ENCODE measurements at regions not wholly inside any gene's neighbourhood (a gene's known extent, or its start where the extent isn't known, plus 50 kb on each side); places are given as distances from the start of the nearest gene placed in this dataset.

DNA sequence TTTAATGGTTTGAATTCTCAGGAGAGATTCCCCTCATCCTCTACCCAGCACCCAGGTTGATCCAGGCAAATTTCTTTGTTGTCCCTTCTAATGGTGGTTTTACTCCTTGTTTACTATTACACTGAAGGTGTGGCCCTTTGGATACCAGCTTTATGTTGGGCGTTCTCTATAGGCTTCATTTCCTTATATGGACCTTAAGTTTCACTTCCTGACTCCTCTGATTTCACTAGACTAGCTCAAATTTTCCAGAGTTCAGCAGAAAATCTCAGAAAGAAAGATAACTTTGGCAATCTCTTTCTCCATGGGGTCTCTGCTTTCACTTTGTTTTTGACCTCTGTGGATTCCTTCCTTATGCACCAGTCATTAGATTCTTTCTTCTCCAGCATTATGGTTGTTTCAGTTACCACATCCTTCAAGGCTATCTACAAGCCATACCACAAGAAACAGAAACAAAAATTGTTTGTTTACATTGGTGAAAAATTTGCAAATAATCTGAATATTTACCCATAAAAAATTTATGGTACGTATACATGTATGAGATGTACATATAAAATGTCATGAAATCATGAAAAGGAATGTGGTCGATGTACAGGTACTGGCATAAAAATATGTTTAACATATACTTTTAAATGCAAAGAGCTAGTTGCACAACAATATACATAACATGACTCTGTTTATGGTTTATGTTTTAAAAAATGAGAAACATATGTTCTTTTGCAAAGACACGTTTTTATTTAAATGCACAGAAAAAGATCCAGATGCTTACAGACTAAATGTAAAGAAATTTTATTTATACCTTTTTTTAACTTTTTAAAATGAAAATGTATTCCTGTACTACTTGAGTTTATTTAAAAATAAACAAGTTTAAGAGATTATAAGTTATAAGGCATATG lies 212.6 kb downstream of the LACC1 start:
- no peak for DNase-seq (ENCODE audit: extremely low read depth in 1 of 2, low read depth in 1 of 2)

DNA sequence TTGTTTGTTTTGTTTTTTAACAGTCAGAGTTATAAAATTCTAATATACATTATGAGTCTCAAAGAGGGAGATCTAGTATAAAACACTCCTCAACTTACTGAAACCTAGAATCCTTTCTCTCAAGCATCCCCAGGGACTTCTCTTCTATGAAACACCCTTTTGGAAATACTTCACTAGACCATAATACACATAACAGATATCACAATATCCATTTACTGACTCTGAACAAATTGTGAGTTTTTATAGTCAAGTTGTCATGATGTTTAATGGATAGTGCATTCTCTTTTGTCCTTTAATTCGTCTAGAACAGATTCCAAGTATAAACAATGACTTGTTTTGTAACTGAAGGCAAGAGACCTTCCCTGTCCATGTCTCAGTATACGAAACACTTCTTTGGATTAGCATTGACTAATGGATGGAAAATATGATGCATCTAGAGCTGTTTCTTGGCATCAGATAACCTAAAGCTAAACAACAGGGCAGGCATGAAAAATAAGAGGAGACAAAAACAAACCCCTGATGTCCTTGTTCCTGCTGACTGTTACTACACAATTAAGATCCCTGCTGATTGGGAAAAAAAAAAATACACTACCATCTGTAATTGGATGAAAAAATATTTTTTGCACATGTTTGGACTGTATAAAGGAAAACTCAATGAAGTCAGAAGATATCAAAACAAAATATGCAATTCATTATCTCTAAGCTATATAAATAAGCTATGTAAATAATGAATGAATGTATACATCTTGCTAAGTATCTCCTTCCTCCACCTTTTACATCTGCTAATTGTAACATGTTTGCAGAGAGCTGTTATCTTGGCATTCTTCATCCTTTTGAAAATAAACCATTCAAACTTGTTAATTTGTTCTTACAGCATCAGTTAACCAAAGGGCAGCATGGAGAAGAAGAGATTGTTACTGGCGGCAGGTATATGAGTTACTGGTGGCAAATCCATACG lies 214.2 kb downstream of the LACC1 start:
- DNase-seq (ENCODE audit: extremely low read depth in 1 of 2, low read depth in 1 of 2), result no peak

DNA sequence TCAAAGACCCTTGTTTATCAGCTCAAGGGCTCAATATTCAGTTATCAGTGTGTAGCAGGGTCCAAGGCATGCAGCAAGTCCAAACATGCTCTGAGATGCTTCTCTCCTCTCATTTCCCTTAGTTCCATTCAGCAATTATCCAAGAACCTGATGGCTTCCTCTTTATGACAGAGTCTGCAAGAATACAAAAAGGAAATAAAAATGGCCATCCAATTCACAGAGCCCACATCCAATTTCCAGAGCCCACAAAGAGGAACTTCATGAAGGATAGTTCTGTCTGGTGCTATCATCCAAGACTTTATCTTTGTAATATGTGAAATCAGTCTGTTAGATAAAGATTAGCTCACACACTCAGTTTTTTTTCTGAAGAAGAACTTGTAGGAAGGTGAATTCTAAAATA lies 217.2 kb downstream of the LACC1 start:
- no peak for DNase-seq (ENCODE audit: extremely low read depth in 1 of 2, low read depth in 1 of 2)

DNA sequence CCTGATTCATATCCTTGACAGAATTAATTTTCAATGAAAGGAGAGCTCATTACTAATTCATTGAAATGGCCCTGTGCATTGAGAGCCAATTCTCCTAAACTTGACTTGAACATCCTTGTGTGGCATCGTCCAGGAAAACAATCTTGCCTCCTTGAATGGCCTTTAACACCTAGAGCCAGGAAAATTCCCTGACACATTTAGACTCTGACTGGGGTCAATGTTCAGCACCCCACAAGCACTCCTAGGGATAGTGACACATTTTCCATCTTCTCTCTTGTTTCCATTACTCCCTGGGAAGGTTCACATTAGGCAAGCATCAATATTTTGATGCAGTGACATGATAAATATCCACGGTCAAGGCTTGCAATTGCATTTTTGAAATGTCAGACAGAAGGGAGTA lies 218.9 kb downstream of the LACC1 start:
- no peak for DNase-seq (ENCODE audit: extremely low read depth in 1 of 2, low read depth in 1 of 2)

- no peak for DNase-seq (ENCODE audit: extremely low read depth in 1 of 2, low read depth in 1 of 2)
Measured at GRCh38 chr13:44101347-44102083, 221.8 kb downstream of the LACC1 start.

DNA sequence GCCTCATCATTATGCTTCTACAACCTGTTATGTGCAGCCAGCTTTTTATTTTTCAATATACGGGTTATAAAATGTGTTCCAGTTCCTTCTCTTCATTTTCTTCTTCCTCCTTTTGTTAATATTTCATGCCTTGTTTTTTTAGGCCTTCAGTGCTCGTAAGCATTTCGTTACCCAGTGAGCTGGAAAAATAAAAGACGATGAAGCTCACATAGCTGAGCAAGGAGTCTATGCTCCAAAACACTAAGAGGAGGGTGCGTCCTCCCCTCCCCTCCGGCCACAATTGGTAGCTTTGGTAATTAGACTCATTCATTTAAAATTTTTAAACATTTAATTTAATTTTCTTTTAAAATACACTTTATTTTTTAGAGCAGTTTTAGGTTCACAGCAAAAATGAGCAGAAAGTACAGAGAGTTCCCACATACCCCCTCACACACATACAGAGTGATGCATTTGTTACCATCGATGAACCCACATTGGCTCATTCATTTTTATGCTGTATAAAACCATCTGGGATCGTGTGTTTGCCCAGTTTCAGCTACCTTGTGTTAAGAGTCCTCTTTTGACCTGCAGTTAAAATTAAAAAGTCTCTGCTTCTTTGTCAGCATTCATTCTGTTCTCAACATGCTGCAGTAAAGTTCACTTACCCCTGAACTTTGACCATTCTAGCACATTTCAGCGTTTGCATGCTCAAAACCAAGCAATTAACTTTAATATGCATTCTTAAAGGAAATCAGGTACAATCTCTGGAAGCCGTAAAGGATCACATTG lies 223.9 kb downstream of the LACC1 start:
- no peak for DNase-seq (ENCODE audit: extremely low read depth in 1 of 2, low read depth in 1 of 2)

- DNase-seq (ENCODE audit: extremely low read depth in 1 of 2, low read depth in 1 of 2), result no peak
Measured at GRCh38 chr13:44104197-44104490, 224.4 kb downstream of the LACC1 start.

DNA sequence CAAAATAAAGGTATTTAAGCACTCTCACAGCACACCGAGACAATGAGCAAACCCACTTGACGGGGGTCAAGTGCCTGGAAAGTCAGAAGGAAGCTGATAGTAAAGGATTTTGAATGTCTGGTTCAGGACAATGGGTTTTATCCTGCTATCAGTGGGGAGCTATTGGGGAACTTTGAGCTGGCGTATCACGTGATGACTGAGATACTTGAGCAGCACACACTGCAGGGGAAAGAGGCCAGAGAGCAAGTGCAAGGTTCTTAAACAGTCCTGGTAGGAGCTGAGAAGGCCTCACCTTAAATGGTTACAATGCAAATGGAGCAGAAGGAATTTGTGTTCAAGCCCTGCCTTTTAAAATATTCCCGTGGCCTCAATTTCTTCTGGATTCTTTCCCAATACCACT lies 225.3 kb downstream of the LACC1 start:
- no peak for DNase-seq (ENCODE audit: extremely low read depth in 1 of 2, low read depth in 1 of 2)

GRCh38 chr13:44106266-44107152 lies 226.8 kb downstream of the LACC1 start:
- no peak for DNase-seq (ENCODE audit: extremely low read depth in 1 of 2, low read depth in 1 of 2)

- DNase-seq (ENCODE audit: extremely low read depth in 1 of 2, low read depth in 1 of 2), result no peak
Measured at GRCh38 chr13:44107357-44108121, 227.8 kb downstream of the LACC1 start.

DNA sequence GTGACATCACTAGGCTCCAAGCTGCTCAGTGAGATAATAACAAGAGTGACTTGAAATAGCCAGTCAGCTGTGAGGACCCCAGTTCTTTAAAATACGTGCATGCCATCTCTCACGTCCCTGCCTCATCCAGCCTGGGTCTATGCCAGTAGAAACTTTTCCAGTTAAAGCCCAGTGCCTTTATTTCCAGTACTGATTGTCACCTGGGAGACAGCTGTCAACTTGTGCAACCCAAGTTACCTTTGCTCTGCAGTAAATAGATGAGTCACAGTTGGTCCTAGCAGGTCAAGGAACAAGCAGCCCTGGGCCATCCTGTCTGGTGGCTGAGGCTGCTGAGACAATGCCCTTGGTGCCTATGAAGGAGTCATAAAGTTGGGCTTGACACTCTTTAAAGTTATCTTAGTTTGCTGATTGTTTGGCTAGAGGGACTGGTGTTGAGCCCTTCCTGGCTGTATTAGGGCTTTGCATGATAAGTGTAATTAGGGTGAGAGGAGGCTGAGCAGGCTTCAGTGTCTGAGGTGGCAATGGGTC lies 228.7 kb downstream of the LACC1 start:
- no peak for DNase-seq (ENCODE audit: extremely low read depth in 1 of 2, low read depth in 1 of 2)

- DNase-seq (ENCODE audit: extremely low read depth in 1 of 2, low read depth in 1 of 2), result no peak
Measured at GRCh38 chr13:44110091-44110621, 230.5 kb downstream of the LACC1 start.

DNA sequence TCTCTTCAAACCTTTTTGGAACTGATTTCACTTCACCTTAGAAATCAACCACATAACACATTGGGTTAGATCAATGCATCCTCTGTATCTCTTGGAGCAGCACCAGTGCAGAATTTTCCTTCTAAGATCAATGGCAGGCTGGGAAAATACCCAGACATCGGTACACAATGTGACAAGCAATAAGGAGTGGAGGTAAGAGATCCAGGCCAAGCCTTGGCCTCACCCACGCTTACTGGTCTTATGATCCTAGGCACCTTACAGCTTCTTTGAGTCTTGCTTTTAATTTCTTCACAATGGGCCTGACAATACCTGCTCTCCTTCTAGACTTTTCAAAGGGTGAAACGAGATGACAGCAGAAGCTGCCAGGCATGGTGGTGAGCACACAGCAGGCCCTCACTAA lies 232.0 kb downstream of the LACC1 start:
- DNase-seq (ENCODE audit: extremely low read depth in 1 of 2, low read depth in 1 of 2), result no peak

DNA sequence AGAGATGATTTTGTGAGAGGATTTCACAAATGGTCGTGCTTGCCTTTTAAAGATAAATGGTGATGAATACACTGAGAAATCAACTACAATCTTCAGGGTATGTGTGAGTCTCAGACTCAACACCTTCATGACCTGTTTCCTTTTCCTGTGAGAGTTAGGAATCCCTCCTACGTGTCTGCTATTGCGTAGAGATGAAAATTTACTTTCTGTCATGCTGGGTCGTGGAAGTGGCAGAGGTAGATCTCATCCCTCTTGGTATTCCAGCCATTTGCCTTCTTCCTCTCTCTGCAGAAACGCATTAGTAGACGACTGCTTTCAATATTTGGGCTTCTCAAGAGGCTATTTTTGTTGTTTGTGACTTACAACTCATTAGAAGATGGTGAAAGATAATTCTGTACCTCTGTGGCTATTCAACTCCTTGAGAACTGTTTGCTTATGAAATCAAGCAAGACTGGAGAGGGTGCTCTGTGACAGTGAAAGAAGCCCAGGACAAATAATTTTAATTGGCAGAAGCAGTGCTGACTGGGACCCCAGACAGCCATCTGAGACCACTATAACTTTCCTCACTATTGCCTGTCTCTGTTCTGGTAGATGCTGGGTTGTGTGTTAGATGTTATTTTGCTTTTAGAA lies 233.1 kb downstream of the LACC1 start:
- no peak for DNase-seq (ENCODE audit: extremely low read depth in 1 of 2, low read depth in 1 of 2)

GRCh38 chr13:44116562-44117332 lies 237.0 kb downstream of the LACC1 start:
- no peak for DNase-seq (ENCODE audit: extremely low read depth in 1 of 2, low read depth in 1 of 2)

- DNase-seq (ENCODE audit: extremely low read depth in 1 of 2, low read depth in 1 of 2), result no peak
Measured at GRCh38 chr13:44117351-44117750, 237.6 kb downstream of the LACC1 start.

- DNase-seq (ENCODE audit: extremely low read depth in 1 of 2, low read depth in 1 of 2), result no peak
Measured at GRCh38 chr13:44117816-44118215, 238.1 kb downstream of the LACC1 start.
